OCI-LY7 (cell line): ENCODE measurements at regions not wholly inside any gene's neighbourhood (a gene's known extent, or its start where the extent isn't known, plus 50 kb on each side); places are given as distances from the start of the nearest gene placed in this dataset.

ENCODE experiments used
- BruUV-seq: library from RNA; stranded (reverse); fragments of 400-500 nt; replicated peaks from 2 replicates; lab custom pipeline; 2021; lab: Mats Ljungman, UMichigan
- CTCF ChIA-PET: fragments of 300-600 bp; sonication (Branson Sonifier 250); formaldehyde crosslinking; loops from one replicate; lab custom pipeline; 2022; ENCODE audit warnings: antibody characterized with exemption; ENCODE audit not compliant: unreplicated experiment; lab: Charles Lee
- POLR2A ChIA-PET: fragments of 300-600 bp; sonication (Branson Sonifier 250); formaldehyde crosslinking; loops from one replicate; lab custom pipeline; 2022; ENCODE audit warnings: antibody characterized with exemption; lab: Charles Lee
- DNase-seq: peaks from one replicate; pipeline ENCODE4 v3.0.0-alpha.2; 2015; ENCODE audit warnings: low spot score
- H2AFZ ChIP-seq: fragments of 200-600 bp; sonication (generic), shearing (Covaris generic); 2 replicates; pipeline ENCODE4 v1.6.1; 2014; ENCODE audit warnings: mild to moderate bottlenecking, antibody characterized with exemption, low read length, moderate library complexity
- H3K27ac ChIP-seq: fragments of 200-600 bp; sonication (generic); 2 replicates; pipeline ENCODE4 v1.5.1; 2014; ENCODE audit warnings: mixed run types, low read depth, mild to moderate bottlenecking, moderate library complexity, low read length, inconsistent platforms; ENCODE audit not compliant: poor library complexity, severe bottlenecking
- H3K36me3 ChIP-seq: fragments of 200-600 bp; sonication (generic); 2 replicates; pipeline ENCODE4 v1.6.1; 2014; ENCODE audit warnings: mild to moderate bottlenecking, antibody characterized with exemption, low read length, moderate library complexity, mixed read lengths; ENCODE audit not compliant: insufficient read depth
- H3K4me1 ChIP-seq: fragments of 200-600 bp; sonication (generic); 2 replicates; pipeline ENCODE4 v1.5.1; 2014; ENCODE audit warnings: mild to moderate bottlenecking, low read length; ENCODE audit not compliant: insufficient read depth, poor library complexity, severe bottlenecking
- H3K4me2 ChIP-seq: fragments of 200-600 bp; sonication (generic); 2 replicates; pipeline ENCODE4 v1.6.1; 2014; ENCODE audit warnings: mild to moderate bottlenecking, low read length
- H3K4me3 ChIP-seq: fragments of 200-600 bp; sonication (generic); 2 replicates; pipeline ENCODE4 v1.5.1; 2014; ENCODE audit warnings: mild to moderate bottlenecking, low read depth, low read length; ENCODE audit not compliant: poor library complexity, severe bottlenecking
- H3K79me2 ChIP-seq: fragments of 200-600 bp; sonication (generic); 2 replicates; pipeline ENCODE4 v1.6.1; 2016; ENCODE audit warnings: low read depth, mild to moderate bottlenecking, low read length, moderate library complexity, mixed read lengths; ENCODE audit not compliant: insufficient read depth
- H3K9me2 ChIP-seq: fragments of 200-600 bp; sonication (generic); 2 replicates; pipeline ENCODE4 v1.6.1; 2016; ENCODE audit warnings: mild to moderate bottlenecking, low read length, mixed read lengths; ENCODE audit not compliant: insufficient read depth
- H3K9me3 ChIP-seq: fragments of 200-600 bp; sonication (generic); 2 replicates; pipeline ENCODE4 v1.6.1; 2014; ENCODE audit warnings: mild to moderate bottlenecking, mixed run types, low read length, mixed read lengths
- H4K20me1 ChIP-seq: fragments of 200-600 bp; sonication (generic); 2 replicates; pipeline ENCODE4 v1.6.1; 2014; ENCODE audit warnings: mild to moderate bottlenecking, antibody characterized with exemption, low read length, moderate library complexity, mixed read lengths; ENCODE audit not compliant: insufficient read depth
- EZH2phosphoT487 ChIP-seq: fragments of 200-600 bp; sonication (generic); IDR thresholded peaks from 2 replicates; pipeline ENCODE4 v1.6.1; 2018; ENCODE audit warnings: low read depth, borderline replicate concordance, mild to moderate bottlenecking, mixed run types, antibody characterized with exemption, low read length, moderate library complexity, mixed read lengths
- intact Hi-C: fragments of 100-400 bp; cut with micrococcal nuclease; formaldehyde crosslinking; loops from one replicate; pipeline ENCODE4 v1.10.0; 2022; ENCODE audit not compliant: unreplicated experiment
- TF ChIP-seq, protein P1 (sequence below): fragments of 200-600 bp; sonication (generic); conservative IDR thresholded peaks from 2 replicates; pipeline ENCODE4 v1.5.1; 2014; ENCODE audit warnings: mild to moderate bottlenecking, antibody characterized with exemption, low read length, moderate library complexity, mixed read lengths

DNA sequence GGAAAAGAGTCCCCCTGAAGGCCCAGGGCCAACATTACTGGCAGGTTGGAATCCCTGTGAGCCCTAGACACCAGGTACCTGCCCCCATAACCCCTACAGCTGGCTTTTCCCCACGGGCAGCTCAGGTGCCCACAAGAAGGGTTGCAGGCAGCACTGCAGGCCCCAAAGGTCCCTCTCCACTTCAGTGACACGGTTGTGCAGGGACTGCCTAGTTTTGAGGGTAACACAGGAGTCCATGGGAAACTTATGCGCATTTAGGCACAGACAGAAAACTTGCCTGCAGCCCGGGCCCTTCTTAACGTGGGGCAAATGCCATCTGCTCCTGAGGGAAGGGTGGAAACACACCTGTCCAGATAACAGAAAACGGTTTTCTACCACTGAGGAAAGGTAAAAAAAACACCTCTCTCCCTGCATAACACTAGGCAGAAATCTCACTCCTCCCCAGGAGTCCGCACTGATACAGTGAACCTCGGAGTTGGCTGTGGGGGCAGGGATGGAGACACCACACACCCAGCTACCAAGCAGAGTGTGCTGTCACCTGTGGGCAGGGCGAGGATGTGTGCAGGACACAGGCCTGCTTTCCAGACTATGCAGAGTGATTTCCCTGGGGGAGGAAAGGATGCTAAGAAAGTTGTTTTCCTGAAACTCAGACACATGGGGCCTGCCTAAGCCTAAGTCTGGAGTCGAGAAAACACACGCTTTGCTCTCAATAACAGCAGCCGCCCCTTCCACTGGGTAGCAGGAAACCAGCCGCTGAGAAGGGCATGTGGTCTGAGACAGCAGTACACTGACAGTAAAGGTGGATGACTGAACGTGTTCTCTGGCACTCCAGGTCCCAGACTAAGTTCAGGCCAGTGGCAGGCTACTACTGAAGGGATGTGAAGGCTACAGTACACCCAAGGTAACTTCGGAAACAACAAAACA is 819.4 kb downstream of the DCDC2C start:
- DNase-seq = no peak
- H3K4me3 ChIP-seq = no peak overlapping the region
- H3K9me3 ChIP-seq = no peaks in the 10 kb centered on the region
- intact Hi-C loops = no loop called here
- BruUV-seq = no TSS peak
- no peaks in the 10 kb centered on the region for H3K36me3 ChIP-seq
- H3K4me2 ChIP-seq = no peak overlapping the region
- H3K4me1 ChIP-seq = no peaks in the 10 kb centered on the region
- H3K27ac ChIP-seq = no peak overlapping the region
- POLR2A ChIA-PET = no interaction called here
- H2AFZ ChIP-seq = no peak overlapping the region
- H4K20me1 ChIP-seq = no peaks in the 10 kb centered on the region
- TF ChIP-seq EZH2phosphoT487 = no peak
- TF ChIP-seq, protein P1, sequence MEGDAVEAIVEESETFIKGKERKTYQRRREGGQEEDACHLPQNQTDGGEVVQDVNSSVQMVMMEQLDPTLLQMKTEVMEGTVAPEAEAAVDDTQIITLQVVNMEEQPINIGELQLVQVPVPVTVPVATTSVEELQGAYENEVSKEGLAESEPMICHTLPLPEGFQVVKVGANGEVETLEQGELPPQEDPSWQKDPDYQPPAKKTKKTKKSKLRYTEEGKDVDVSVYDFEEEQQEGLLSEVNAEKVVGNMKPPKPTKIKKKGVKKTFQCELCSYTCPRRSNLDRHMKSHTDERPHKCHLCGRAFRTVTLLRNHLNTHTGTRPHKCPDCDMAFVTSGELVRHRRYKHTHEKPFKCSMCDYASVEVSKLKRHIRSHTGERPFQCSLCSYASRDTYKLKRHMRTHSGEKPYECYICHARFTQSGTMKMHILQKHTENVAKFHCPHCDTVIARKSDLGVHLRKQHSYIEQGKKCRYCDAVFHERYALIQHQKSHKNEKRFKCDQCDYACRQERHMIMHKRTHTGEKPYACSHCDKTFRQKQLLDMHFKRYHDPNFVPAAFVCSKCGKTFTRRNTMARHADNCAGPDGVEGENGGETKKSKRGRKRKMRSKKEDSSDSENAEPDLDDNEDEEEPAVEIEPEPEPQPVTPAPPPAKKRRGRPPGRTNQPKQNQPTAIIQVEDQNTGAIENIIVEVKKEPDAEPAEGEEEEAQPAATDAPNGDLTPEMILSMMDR = no peak
- H3K79me2 ChIP-seq = no peaks in the 10 kb centered on the region
- no peaks in the 10 kb centered on the region for H3K9me2 ChIP-seq
- CTCF ChIA-PET = no interaction called here

DNA sequence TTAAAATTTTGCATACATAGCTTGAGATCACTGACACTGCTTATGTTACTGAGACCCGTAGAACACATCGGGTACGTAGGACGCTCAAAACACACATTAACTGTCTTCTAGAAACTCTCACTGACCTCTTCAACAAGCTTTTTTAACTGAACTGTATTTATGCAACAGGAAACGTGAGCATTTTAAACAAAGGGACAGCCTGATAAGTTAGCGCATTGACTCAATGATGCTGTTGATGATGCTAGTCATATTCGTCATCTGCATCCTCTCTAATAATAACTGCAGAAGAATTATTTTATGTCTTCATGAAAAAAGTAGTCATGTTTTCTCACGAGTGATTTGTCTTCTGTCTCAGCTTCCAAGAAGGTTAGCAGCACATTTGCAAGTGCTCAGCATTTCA is 824.0 kb downstream of the DCDC2C start:
- H3K9me2 ChIP-seq = no peaks in the 10 kb centered on the region
- H3K4me1 ChIP-seq = no peaks in the 10 kb centered on the region
- DNase-seq = no peak
- H3K79me2 ChIP-seq = no peaks in the 10 kb centered on the region
- ChIA-PET POLR2A (no interaction called here), CTCF (no interaction called here)
- no peak overlapping the region for H3K27ac ChIP-seq
- BruUV-seq = no TSS peak
- no peaks in the 10 kb centered on the region for H4K20me1 ChIP-seq
- no peak overlapping the region for H3K4me2 ChIP-seq
- intact Hi-C loops = no loop called here
- no peaks in the 10 kb centered on the region for H3K9me3 ChIP-seq
- TF ChIP-seq, protein P1 = no peak
- no peak for TF ChIP-seq EZH2phosphoT487
- H2AFZ ChIP-seq = no peak overlapping the region
- no peak overlapping the region for H3K4me3 ChIP-seq
- no peaks in the 10 kb centered on the region for H3K36me3 ChIP-seq

DNA sequence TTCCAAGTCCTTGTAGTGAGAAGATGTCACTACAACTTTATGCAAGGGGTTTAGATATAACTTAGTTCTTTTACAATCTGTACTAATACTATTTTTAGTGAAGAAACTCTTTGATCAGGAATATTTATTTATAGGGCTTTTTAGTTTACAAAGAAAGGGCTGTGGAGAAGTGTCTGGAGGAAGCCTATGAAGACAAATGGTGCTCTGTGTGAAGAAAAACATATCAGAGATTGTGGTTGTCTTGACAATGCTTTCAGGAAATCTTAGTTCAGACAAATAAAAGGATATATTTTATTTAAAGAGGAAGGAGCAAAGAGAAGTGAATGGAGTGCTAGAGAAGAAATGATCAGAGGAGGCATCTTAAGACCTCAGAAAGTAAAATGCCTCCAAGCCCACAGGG is 824.9 kb downstream of the DCDC2C start:
- intact Hi-C loops = no loop called here

More for the DNA sequence above, 824.9 kb downstream of the DCDC2C start:
- ChIA-PET CTCF (no interaction called here), POLR2A (interaction anchor here (0.7 kb wide), 1 partner anchor 302 kb away, joined by 3 read pairs; no protein-coding TSS in a partner anchor)
- Histone ChIP-seq H3K9me3 (no peaks in the 10 kb centered on the region), H3K4me1 (no peaks in the 10 kb centered on the region), H3K27ac (no peak overlapping the region), H4K20me1 (no peaks in the 10 kb centered on the region), H3K9me2 (no peaks in the 10 kb centered on the region), H3K4me2 (no peak overlapping the region), H3K79me2 (no peaks in the 10 kb centered on the region), H2AFZ (no peak overlapping the region), H3K36me3 (no peaks in the 10 kb centered on the region), H3K4me3 (no peak overlapping the region)
- BruUV-seq = no TSS peak
- TF ChIP-seq, protein P1 = no peak
- no peak for TF ChIP-seq EZH2phosphoT487
- DNase-seq = no peak
